ENCODE measurements at regions not wholly inside any gene's neighbourhood (a gene's known extent, or its start where the extent isn't known, plus 50 kb on each side); places are given as distances from the start of the nearest gene placed in this dataset.

GRCh38 chrX:128105659-128106058 is 53.5 kb upstream of the ACTRT1 start:
- no peak overlapping the region for H3K4me3 ChIP-seq (ENCODE audit: low read depth, low read length)
- DNase-seq (ENCODE audit: low read depth) = no peak
- TF ChIP-seq CTCF (IDR thresholded peaks at IDR 0.05; ENCODE audit: low read depth, low read length, missing control alignments) = no peak

All from GM12864 (cell line).